Lung (tissue), 11 donors: ENCODE measurements at regions not wholly inside any gene's neighbourhood (a gene's known extent, or its start where the extent isn't known, plus 50 kb on each side); places are given as distances from the start of the nearest gene placed in this dataset.

Source experiments
- ATAC-seq: fragments of 200-7000 bp; cut with Tn5 transposase; one replicate; pipeline ENCODE4 v1.9.1; 2020; ENCODE audit warnings: moderate number of reproducible peaks; ENCODE audit not compliant: insufficient read depth, low FRiP score
- DNase-seq, 3 donors: peaks; one replicate each; pipeline ENCODE4 v3.0.0-alpha.2; 2013 to 2017
- H3K27ac ChIP-seq, 2 donors: one replicate each; pipeline ENCODE4 v1.5.1; 2013; ENCODE audit warnings: mild to moderate bottlenecking in 2 of 2, moderate library complexity in 2 of 2, control low read depth in 1 of 2, inconsistent platforms in 1 of 2, low read depth in 1 of 2, low read length in 1 of 2
- H3K27me3 ChIP-seq, 3 donors: one replicate each; pipeline ENCODE4 v1.5.1; 2013; ENCODE audit warnings: low read length in 2 of 3; ENCODE audit not compliant: control insufficient read depth in 3 of 3, insufficient read depth in 3 of 3
- H3K36me3 ChIP-seq, 4 donors: one replicate each; pipeline ENCODE4 v1.5.1; 2013; ENCODE audit warnings: low read length in 4 of 4, mild to moderate bottlenecking in 1 of 4, moderate library complexity in 1 of 4; ENCODE audit not compliant: control insufficient read depth in 4 of 4, insufficient read depth in 4 of 4
- H3K4me1 ChIP-seq, 5 donors: one replicate each; pipeline ENCODE4 v1.5.1; 2013; ENCODE audit warnings: low read length in 5 of 5, mild to moderate bottlenecking in 2 of 5, moderate library complexity in 1 of 5; ENCODE audit not compliant: control insufficient read depth in 5 of 5, insufficient read depth in 5 of 5
- H3K4me3 ChIP-seq: one replicate; pipeline ENCODE4 v1.5.1; 2013; ENCODE audit warnings: mild to moderate bottlenecking, control low read depth, moderate library complexity
- H3K9ac ChIP-seq, 2 donors: one replicate each; pipeline ENCODE4 v1.5.1; 2013; ENCODE audit warnings: low read length in 2 of 2, control low read depth in 1 of 2; ENCODE audit not compliant: insufficient read depth in 1 of 2
- H3K9me3 ChIP-seq, 4 donors: one replicate each; pipeline ENCODE4 v1.5.1; 2013; ENCODE audit warnings: low read length in 3 of 4, mild to moderate bottlenecking in 1 of 4, moderate library complexity in 1 of 4; ENCODE audit not compliant: control insufficient read depth in 4 of 4, insufficient read depth in 3 of 4
- WGBS, 2 donors: extraction: QIAGEN DNeasy Blood & Tissue Kit; methylation state at CpG; one replicate each; pipeline ENCODE4 v1.1.7; 2013; 5-methylcytosine and 5-hydroxymethylcytosine counted together
- TF ChIP-seq, protein P1 (sequence below): IDR thresholded peaks from 2 replicates; pipeline ENCODE4 v1.5.1; 2012; ENCODE audit warnings: mild to moderate bottlenecking; ENCODE audit errors: control extremely low read depth, extremely low read depth
- donor health status: control.
- donor health status: control.
- donor health status: Bipolar disorder and iron deficiency.
- donor health status: healthy.
- donor health status: DM: yes; HTN: yes; CAD: no.

DNA sequence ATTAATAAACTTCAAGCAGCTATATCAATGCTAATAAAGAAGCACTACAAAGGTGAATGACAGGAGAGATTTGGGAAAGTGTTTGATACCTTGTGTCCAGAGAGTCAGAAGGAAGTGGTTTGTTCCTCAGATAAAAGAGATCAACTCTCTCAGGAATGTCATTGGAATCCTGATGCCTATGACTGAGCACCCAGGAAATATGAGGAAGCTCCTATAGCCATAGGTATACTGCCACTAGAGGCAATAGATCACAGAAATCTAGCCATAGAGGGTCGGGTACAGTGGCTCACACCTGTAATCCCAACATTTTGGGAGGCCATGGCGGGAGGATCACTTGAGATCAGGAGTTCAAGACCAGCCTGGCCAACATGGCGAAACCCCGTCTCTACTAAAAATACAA is 612.6 kb downstream of the DACH1 start:
- no peak for DNase-seq
- no peak overlapping the region for H3K4me3 ChIP-seq
- H3K27ac ChIP-seq: no peak overlapping the region
- no peak overlapping the region for H3K9ac ChIP-seq
- no peaks in the 10 kb centered on the region for H3K27me3 ChIP-seq
- WGBS, 2 donors: 93 to 98% methylated on average over 4 of the region's 4 CpGs
- H3K4me1 ChIP-seq: peaks cover 0 to 10% (median 0%) of the 10 kb centered on the region in 5 donors
- peaks cover 0 to 2% (median 0%) of the 10 kb centered on the region in 4 donors for H3K9me3 ChIP-seq
- TF ChIP-seq, protein P1, sequence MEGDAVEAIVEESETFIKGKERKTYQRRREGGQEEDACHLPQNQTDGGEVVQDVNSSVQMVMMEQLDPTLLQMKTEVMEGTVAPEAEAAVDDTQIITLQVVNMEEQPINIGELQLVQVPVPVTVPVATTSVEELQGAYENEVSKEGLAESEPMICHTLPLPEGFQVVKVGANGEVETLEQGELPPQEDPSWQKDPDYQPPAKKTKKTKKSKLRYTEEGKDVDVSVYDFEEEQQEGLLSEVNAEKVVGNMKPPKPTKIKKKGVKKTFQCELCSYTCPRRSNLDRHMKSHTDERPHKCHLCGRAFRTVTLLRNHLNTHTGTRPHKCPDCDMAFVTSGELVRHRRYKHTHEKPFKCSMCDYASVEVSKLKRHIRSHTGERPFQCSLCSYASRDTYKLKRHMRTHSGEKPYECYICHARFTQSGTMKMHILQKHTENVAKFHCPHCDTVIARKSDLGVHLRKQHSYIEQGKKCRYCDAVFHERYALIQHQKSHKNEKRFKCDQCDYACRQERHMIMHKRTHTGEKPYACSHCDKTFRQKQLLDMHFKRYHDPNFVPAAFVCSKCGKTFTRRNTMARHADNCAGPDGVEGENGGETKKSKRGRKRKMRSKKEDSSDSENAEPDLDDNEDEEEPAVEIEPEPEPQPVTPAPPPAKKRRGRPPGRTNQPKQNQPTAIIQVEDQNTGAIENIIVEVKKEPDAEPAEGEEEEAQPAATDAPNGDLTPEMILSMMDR: no peak
- no peak for ATAC-seq
- H3K36me3 ChIP-seq: no peaks in the 10 kb centered on the region

DNA sequence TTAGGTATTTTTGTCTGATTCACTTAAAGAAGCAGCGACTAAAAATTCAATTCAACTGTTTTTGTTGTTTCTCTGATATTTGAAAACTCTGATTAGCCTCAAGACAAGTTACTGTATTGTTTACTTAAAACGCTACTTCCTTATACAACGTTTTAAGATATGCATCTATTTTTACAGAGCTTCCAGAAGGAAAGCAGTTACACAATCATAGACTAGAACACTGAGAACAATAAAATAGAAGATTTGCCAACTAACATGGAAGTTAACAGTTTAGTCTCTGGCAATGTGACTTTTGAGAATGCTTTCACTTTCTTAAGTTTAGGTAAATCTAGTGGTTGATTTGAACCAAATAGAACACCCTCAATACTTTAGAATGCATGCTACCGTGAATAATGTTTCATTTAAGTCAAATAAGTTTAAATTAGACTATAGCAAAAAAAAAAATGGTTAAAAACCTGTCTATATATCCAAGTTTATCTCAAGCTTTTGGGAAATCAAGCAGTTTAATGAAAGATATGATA is 614.8 kb downstream of the DACH1 start:
- Histone ChIP-seq H3K36me3 (no peaks in the 10 kb centered on the region), H3K27me3 (no peaks in the 10 kb centered on the region), H3K9ac (peak overlapping the region in 1 of 2 donors; percentile 32), H3K9me3 (peaks cover 0 to 2% (median 0%) of the 10 kb centered on the region in 4 donors), H3K4me3 (no peak overlapping the region), H3K4me1 (peaks cover 0 to 10% (median 0%) of the 10 kb centered on the region in 5 donors), H3K27ac (peak overlapping the region in 1 of 2 donors; percentile 66)
- 24 to 31% methylated on average over 4 of the region's 4 CpGs for WGBS, 2 donors
- TF ChIP-seq, protein P1: no peak
- peak; percentile 34 for ATAC-seq
- DNase-seq: peak in 2 of 3 donors; percentile 62 to 74

GRCh38 chr13:71251292-71251951 is 615.6 kb downstream of the DACH1 start:
- Histone ChIP-seq H3K36me3 (no peaks in the 10 kb centered on the region), H3K27ac (no peak overlapping the region), H3K4me1 (peaks cover 0 to 10% (median 0%) of the 10 kb centered on the region in 5 donors), H3K4me3 (no peak overlapping the region), H3K27me3 (no peaks in the 10 kb centered on the region), H3K9me3 (peaks cover 0 to 2% (median 0%) of the 10 kb centered on the region in 4 donors), H3K9ac (no peak overlapping the region)
- TF ChIP-seq, protein P1: no peak
- 71 to 86% methylated on average over 4 of the region's 4 CpGs for WGBS, 2 donors
- no peak for ATAC-seq
- no peak for DNase-seq
